SK-N-SH (cell line): ENCODE measurements at regions not wholly inside any gene's neighbourhood (a gene's known extent, or its start where the extent isn't known, plus 50 kb on each side); places are given as distances from the start of the nearest gene placed in this dataset.

Experiments used
- CTCF ChIP-seq: fragments of 200-600 bp; sonication (generic); IDR thresholded peaks from 2 replicates; pipeline ENCODE4 v1.6.1; 2017; ENCODE audit warnings: antibody characterized with exemption, mild to moderate bottlenecking, moderate library complexity
- EZH2phosphoT487 ChIP-seq: fragments of 200-600 bp; sonication (generic); IDR thresholded peaks from 2 replicates; pipeline ENCODE4 v1.6.1; 2017; ENCODE audit warnings: low read depth, mixed run types, mild to moderate bottlenecking, antibody characterized with exemption, moderate library complexity, borderline replicate concordance
- GABPA ChIP-seq: IDR thresholded peaks from 2 replicates; pipeline ENCODE4 v1.4.0; 2012; ENCODE audit warnings: low read depth, mild to moderate bottlenecking
- GATA2 ChIP-seq: sonication (generic); formaldehyde crosslinking; IDR thresholded peaks from 2 replicates; pipeline ENCODE4 v1.5.0; 2020; ENCODE audit warnings: mild to moderate bottlenecking, missing genetic modification reagents
- JUND ChIP-seq: IDR thresholded peaks from 2 replicates; pipeline ENCODE4 v1.4.0; 2012
- MAX ChIP-seq: IDR thresholded peaks from 2 replicates; pipeline ENCODE4 v1.4.0; 2012; ENCODE audit warnings: low read depth
- PBX3 ChIP-seq: IDR thresholded peaks from 2 replicates; pipeline ENCODE4; 2012
- POLR2AphosphoS5 ChIP-seq: IDR thresholded peaks from 2 replicates; pipeline ENCODE4 v1.6.1; 2012; ENCODE audit warnings: low read depth, low read length
- RAD21 ChIP-seq: IDR thresholded peaks from 2 replicates; pipeline ENCODE4 v1.6.1; 2012; ENCODE audit warnings: mild to moderate bottlenecking, low read length
- RCOR1 ChIP-seq: fragments of 150-350 bp; IDR thresholded peaks from 2 replicates; pipeline ENCODE4 v1.6.1; 2017; ENCODE audit warnings: antibody characterized with exemption, low read length
- RXRA ChIP-seq: IDR thresholded peaks from 2 replicates; pipeline ENCODE4 v1.4.0; 2012; ENCODE audit warnings: low read depth, mild to moderate bottlenecking, borderline replicate concordance
- TCF12 ChIP-seq: IDR thresholded peaks from 2 replicates; pipeline ENCODE4 v1.4.0; 2012
- TF ChIP-seq, protein P1 (sequence below): IDR thresholded peaks from 2 replicates; pipeline ENCODE4 v1.4.0; 2012; ENCODE audit warnings: low read depth, borderline replicate concordance

- TF ChIP-seq CTCF (no peak), RXRA (no peak), RAD21 (no peak), MAX (no peak), TCF12 (no peak), EZH2phosphoT487 (no peak), RCOR1 (no peak), PBX3 (no peak), POLR2AphosphoS5 (no peak), GATA2 (CRISPR knock-in tag) (no peak), JUND (no peak), GABPA (no peak)
- TF ChIP-seq, protein P1, sequence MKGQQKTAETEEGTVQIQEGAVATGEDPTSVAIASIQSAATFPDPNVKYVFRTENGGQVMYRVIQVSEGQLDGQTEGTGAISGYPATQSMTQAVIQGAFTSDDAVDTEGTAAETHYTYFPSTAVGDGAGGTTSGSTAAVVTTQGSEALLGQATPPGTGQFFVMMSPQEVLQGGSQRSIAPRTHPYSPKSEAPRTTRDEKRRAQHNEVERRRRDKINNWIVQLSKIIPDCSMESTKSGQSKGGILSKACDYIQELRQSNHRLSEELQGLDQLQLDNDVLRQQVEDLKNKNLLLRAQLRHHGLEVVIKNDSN, result no peak
Measured at GRCh38 chr2:153663371-153663770, 184.8 kb upstream of the RPRM start.
